Fibroblast of lung (primary cell): ENCODE measurements at regions not wholly inside any gene's neighbourhood (a gene's known extent, or its start where the extent isn't known, plus 50 kb on each side); places are given as distances from the start of the nearest gene placed in this dataset.
"Not testable (repeated sequence)": the region's sequence is repeated elsewhere in the genome, so short reads cannot be mapped to it uniquely, and the experiment has no call there.

Source experiments
- DNase-seq, 2 donors: peaks; one replicate each; pipeline versions ENCODE4 v3.0.0 to v3.0.0-alpha.2; 2010; ENCODE audit warnings: low read depth in 2 of 2
- H2AFZ ChIP-seq: 2 replicates; pipeline ENCODE4 v1.5.1; 2012; ENCODE audit warnings: low read length, control low read depth, inconsistent platforms
- H3K27ac ChIP-seq: 2 replicates; pipeline ENCODE4 v1.5.1; 2011; ENCODE audit warnings: low read length, control low read depth; ENCODE audit not compliant: insufficient read depth
- H3K27me3 ChIP-seq: 2 replicates; pipeline ENCODE4 v1.5.1; 2011; ENCODE audit warnings: mild to moderate bottlenecking, low read length; ENCODE audit not compliant: control insufficient read depth, insufficient read depth
- H3K36me3 ChIP-seq: 2 replicates; pipeline ENCODE4 v1.5.1; 2011; ENCODE audit warnings: low read length; ENCODE audit not compliant: control insufficient read depth, insufficient read depth
- H3K4me1 ChIP-seq: 2 replicates; pipeline ENCODE4 v1.5.1; 2011; ENCODE audit warnings: low read length; ENCODE audit not compliant: control insufficient read depth, insufficient read depth; ENCODE audit errors: extremely low read depth
- H3K4me2 ChIP-seq: 2 replicates; pipeline ENCODE4 v1.5.1; 2011; ENCODE audit warnings: low read length, control low read depth; ENCODE audit not compliant: insufficient read depth; ENCODE audit errors: extremely low read depth
- H3K4me3 ChIP-seq, 4 experiments: fragments of 200-600 bp in 1 of 4; sonication (generic) in 1 of 4; replicated peaks in 1 of 4; 2 replicates each; pipeline ENCODE4 v1.5.1; 2011 to 2016; ENCODE audit warnings: low read length in 4 of 4, low read depth in 3 of 4, mild to moderate bottlenecking in 3 of 4, control low read depth in 2 of 4, inconsistent platforms in 1 of 4, mixed read lengths in 1 of 4; ENCODE audit not compliant: insufficient read depth in 1 of 4; ENCODE audit errors: control extremely low read depth in 1 of 4
- H3K79me2 ChIP-seq: 2 replicates; pipeline ENCODE4 v1.5.1; 2012; ENCODE audit warnings: mild to moderate bottlenecking, low read length, inconsistent platforms; ENCODE audit not compliant: control insufficient read depth, insufficient read depth
- H3K9ac ChIP-seq: 2 replicates; pipeline ENCODE4 v1.5.1; 2011; ENCODE audit warnings: mild to moderate bottlenecking, low read length, control low read depth; ENCODE audit not compliant: insufficient read depth
- H3K9me3 ChIP-seq: 2 replicates; pipeline ENCODE4 v1.5.1; 2012; ENCODE audit warnings: low read depth, low read length; ENCODE audit not compliant: control insufficient read depth, insufficient read depth
- H4K20me1 ChIP-seq: 2 replicates; pipeline ENCODE4 v1.5.1; 2011; ENCODE audit warnings: low read length; ENCODE audit not compliant: control insufficient read depth, insufficient read depth; ENCODE audit errors: extremely low read depth
- CTCF ChIP-seq, 2 donors: IDR thresholded peaks in 1 of 2; conservative IDR thresholded peaks in 1 of 2; 1 replicate in 1 of 2; 2 replicates in 1 of 2; pipeline ENCODE4 v1.5.1; 2011 to 2012; ENCODE audit warnings: low read length in 2 of 2, control low read depth in 1 of 2, inconsistent platforms in 1 of 2, low read depth in 1 of 2, mild to moderate bottlenecking in 1 of 2
- EZH2 ChIP-seq: IDR thresholded peaks from 2 replicates; pipeline ENCODE4 v1.5.1; 2012; ENCODE audit warnings: low read length, control low read depth, mild to moderate bottlenecking; ENCODE audit errors: missing control alignments

- Histone ChIP-seq H3K79me2 (no peaks in the 10 kb centered on the region), H3K9me3 (no peaks in the 10 kb centered on the region), H3K4me3 (no peak overlapping the region), H3K27me3 (no peaks in the 10 kb centered on the region), H3K9ac (no peak overlapping the region), H3K4me2 (peak overlapping the region; percentile 38), H3K4me1 (peaks cover 4% of the 10 kb centered on the region), H3K36me3 (no peaks in the 10 kb centered on the region), H4K20me1 (no peaks in the 10 kb centered on the region), H3K27ac (no peak overlapping the region), H2AFZ (no peak overlapping the region)
- DNase-seq: no peak
- no peak for TF ChIP-seq CTCF (conservative IDR thresholded peaks at IDR 0.05 in 1 of 2, IDR thresholded peaks at IDR 0.05 in 1 of 2; ENCODE audit: low read depth in 1 of 2, low read length in 2 of 2)
- no peak for TF ChIP-seq EZH2
These were observed 135.0 kb downstream of the RALA start for GRCh38 chr7:39758234-39758970.

GRCh38 chr7:39761449-39761848 lies 138.1 kb downstream of the RALA start:
- H3K4me1 ChIP-seq: no peaks in the 10 kb centered on the region
- no peak overlapping the region for H2AFZ ChIP-seq
- no peak overlapping the region for H3K27ac ChIP-seq
- no peaks in the 10 kb centered on the region for H3K79me2 ChIP-seq
- H3K4me2 ChIP-seq: no peak overlapping the region
- no peak overlapping the region for H3K9ac ChIP-seq
- no peaks in the 10 kb centered on the region for H3K27me3 ChIP-seq
- no peak for TF ChIP-seq EZH2
- TF ChIP-seq CTCF (conservative IDR thresholded peaks at IDR 0.05 in 1 of 2, IDR thresholded peaks at IDR 0.05 in 1 of 2; ENCODE audit: low read depth in 1 of 2, low read length in 2 of 2): no peak
- H3K9me3 ChIP-seq: no peaks in the 10 kb centered on the region
- H3K4me3 ChIP-seq: no peak overlapping the region
- no peaks in the 10 kb centered on the region for H4K20me1 ChIP-seq
- DNase-seq: no peak
- no peaks in the 10 kb centered on the region for H3K36me3 ChIP-seq

GRCh38 chr7:39762466-39762865 lies 139.1 kb downstream of the RALA start:
- H3K79me2 ChIP-seq, H3K9ac ChIP-seq, H3K27ac ChIP-seq, H3K27me3 ChIP-seq, H4K20me1 ChIP-seq, H3K36me3 ChIP-seq, H2AFZ ChIP-seq, H3K9me3 ChIP-seq, H3K4me1 ChIP-seq, H3K4me3 ChIP-seq: not testable (repeated sequence)
- peak overlapping the region; percentile 13 for H3K4me2 ChIP-seq
- DNase-seq: peak in 1 of 2 donors; percentile 46

- H3K4me3 ChIP-seq, H4K20me1 ChIP-seq, H2AFZ ChIP-seq, H3K27me3 ChIP-seq, H3K36me3 ChIP-seq, H3K4me2 ChIP-seq, H3K9me3 ChIP-seq, H3K4me1 ChIP-seq, H3K27ac ChIP-seq, H3K79me2 ChIP-seq, H3K9ac ChIP-seq: not testable (repeated sequence)
- peak; percentile 41 to 54 for DNase-seq
These were observed 139.5 kb downstream of the RALA start for GRCh38 chr7:39762881-39763280.

GRCh38 chr7:39765833-39766232 lies 142.5 kb downstream of the RALA start:
- H3K4me1 ChIP-seq, H3K27me3 ChIP-seq, H3K9ac ChIP-seq, H3K36me3 ChIP-seq, H3K9me3 ChIP-seq, H3K79me2 ChIP-seq, H3K4me2 ChIP-seq, H3K4me3 ChIP-seq, H4K20me1 ChIP-seq, H2AFZ ChIP-seq, DNase-seq, H3K27ac ChIP-seq: not testable (repeated sequence)
